ENCODE measurements at regions not wholly inside any gene's neighbourhood (a gene's known extent, or its start where the extent isn't known, plus 50 kb on each side); places are given as distances from the start of the nearest gene placed in this dataset.

GRCh38 chr4:3896441-3896840 is 130.3 kb downstream of the ADRA2C start:
- no peaks in the 10 kb centered on the region for H3K79me2 ChIP-seq (ENCODE audit: control insufficient read depth, insufficient read depth, low read length)
- H3K27ac ChIP-seq (ENCODE audit: control insufficient read depth, insufficient read depth) = no peak overlapping the region
- ChIA-PET CTCF (no interaction called here), SMC1A (ENCODE audit: uncharacterized antibody, unreplicated experiment) (interaction anchor here (0.5 kb wide), 1 partner anchor 41 kb away, joined by 3 read pairs; no protein-coding TSS in a partner anchor), RAD21 (ENCODE audit: unreplicated experiment) (no interaction called here), POLR2A (no interaction called here)
- H3K9ac ChIP-seq (ENCODE audit: control insufficient read depth, insufficient read depth, low read length) = no peak overlapping the region
- DNase-seq (ENCODE audit: low read depth, low spot score) (no peak), FAIRE-seq (no peak), ATAC-seq (no peak)
- BruUV-seq (replicated peaks) = no TSS peak
- H3K27me3 ChIP-seq (replicated peaks in 1 of 2; ENCODE audit: control insufficient read depth in 2 of 2, insufficient read depth in 2 of 2, low read length in 1 of 2) = no peaks in the 10 kb centered on the region
- no peaks in the 10 kb centered on the region for H3K36me3 ChIP-seq (ENCODE audit: control insufficient read depth in 2 of 2, insufficient read depth in 2 of 2, low read length in 1 of 2)
- no peaks in the 10 kb centered on the region for H3K4me1 ChIP-seq (ENCODE audit: control insufficient read depth, insufficient read depth, low read length)
- no peak overlapping the region for H3K4me3 ChIP-seq
- no peaks in the 10 kb centered on the region for H3K9me3 ChIP-seq (replicated peaks; ENCODE audit: control insufficient read depth, insufficient read depth, low read length)
- in situ Hi-C loops (cut with MboI) (no loop called here), intact Hi-C loops (cut with micrococcal nuclease; ENCODE audit: unreplicated experiment) (no loop called here)
- H3K4me2 ChIP-seq (ENCODE audit: control insufficient read depth, insufficient read depth) = no peak overlapping the region
- no peaks in the 10 kb centered on the region for H4K20me1 ChIP-seq (ENCODE audit: control insufficient read depth, insufficient read depth)
- TF ChIP-seq NKRF (conservative IDR thresholded peaks at IDR 0.05) = no peak
- no peak for TF ChIP-seq ZBTB11 (CRISPR knock-in tag; IDR thresholded peaks at IDR 0.05)
- no peak for TF ChIP-seq NFIC (IDR thresholded peaks at IDR 0.05; ENCODE audit: low read depth, low read length)
- no peak for TF ChIP-seq ASH2L (IDR thresholded peaks at IDR 0.05; ENCODE audit: borderline replicate concordance, low read depth)
- TF ChIP-seq IRF3 (IDR thresholded peaks at IDR 0.05) = no peak
- TF ChIP-seq NR2F1 (conservative IDR thresholded peaks at IDR 0.05) = no peak
- TF ChIP-seq TCF3 (IDR thresholded peaks at IDR 0.05; ENCODE audit: borderline replicate concordance, insufficient read depth, low read depth, low read length) = no peak
- no peak for TF ChIP-seq E2F4 (IDR thresholded peaks at IDR 0.05; ENCODE audit: low read depth, low read length)
- TF ChIP-seq NFYB (IDR thresholded peaks at IDR 0.05; ENCODE audit: insufficient read depth, low read depth, low read length) = no peak
- no peak for TF ChIP-seq ESRRA (IDR thresholded peaks at IDR 0.05; ENCODE audit: low read length)
- TF ChIP-seq BCLAF1 (IDR thresholded peaks at IDR 0.05) = no peak
- 31% methylated on average over 6 of the region's 6 CpGs for WGBS (ENCODE audit: insufficient coverage, insufficient replicate concordance, low lambda C conversion rate, missing lambda C conversion rate)
- no peak overlapping the region for H2AFZ ChIP-seq (ENCODE audit: control insufficient read depth, low read depth, low read length)

All from GM12878 (cell line).